ENCODE measurements at regions not wholly inside any gene's neighbourhood (a gene's known extent, or its start where the extent isn't known, plus 50 kb on each side); places are given as distances from the start of the nearest gene placed in this dataset.
A peak's percentile ranks its signal among the peaks of the same experiment; 100 is the strongest.

- no peak for DNase-seq
These were observed 633.0 kb upstream of the FAM241A start for GRCh38 chr4:111512081-111512783.

DNA sequence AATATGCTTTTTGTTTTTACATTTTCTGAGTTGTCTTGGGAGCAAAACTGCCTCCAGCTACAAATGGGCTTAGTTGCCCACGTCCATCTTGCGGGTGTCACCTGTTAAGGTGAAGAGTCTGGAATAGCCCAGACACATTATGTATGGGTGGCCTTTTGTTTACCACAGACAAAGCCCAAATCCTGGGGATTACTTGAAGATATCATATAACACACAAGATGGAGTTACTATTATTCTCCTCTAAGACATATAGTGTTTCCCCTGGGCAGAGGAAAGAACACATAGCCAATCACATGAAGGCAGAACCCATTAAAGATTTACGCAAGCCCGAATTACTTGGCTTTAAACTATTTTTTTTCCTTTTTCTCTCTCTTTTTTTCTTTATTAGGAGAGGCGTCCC lies 625.6 kb upstream of the FAM241A start:
- DNase-seq = no peak

GRCh38 chr4:111530446-111530845 lies 614.8 kb upstream of the FAM241A start:
- DNase-seq = no peak

DNA sequence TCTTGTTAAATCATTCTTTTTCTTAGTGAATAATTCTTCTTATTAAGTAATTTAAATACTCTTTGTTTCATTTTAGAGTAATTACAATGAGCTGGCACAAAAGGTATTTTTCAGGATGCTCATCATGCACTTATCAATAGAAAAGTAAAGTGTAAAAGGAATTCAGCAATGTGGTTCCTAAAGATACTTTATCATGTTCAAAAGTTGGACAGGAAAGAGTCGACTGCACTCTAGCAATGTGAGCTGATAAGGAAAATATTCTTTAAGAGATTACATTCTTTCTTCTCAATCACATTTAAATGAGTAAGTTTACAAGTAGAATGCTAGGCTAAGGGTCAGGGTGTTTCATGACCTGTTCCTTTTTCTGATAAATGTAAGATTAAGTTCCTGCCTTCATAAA lies 609.5 kb upstream of the FAM241A start:
- DNase-seq = no peak

DNA sequence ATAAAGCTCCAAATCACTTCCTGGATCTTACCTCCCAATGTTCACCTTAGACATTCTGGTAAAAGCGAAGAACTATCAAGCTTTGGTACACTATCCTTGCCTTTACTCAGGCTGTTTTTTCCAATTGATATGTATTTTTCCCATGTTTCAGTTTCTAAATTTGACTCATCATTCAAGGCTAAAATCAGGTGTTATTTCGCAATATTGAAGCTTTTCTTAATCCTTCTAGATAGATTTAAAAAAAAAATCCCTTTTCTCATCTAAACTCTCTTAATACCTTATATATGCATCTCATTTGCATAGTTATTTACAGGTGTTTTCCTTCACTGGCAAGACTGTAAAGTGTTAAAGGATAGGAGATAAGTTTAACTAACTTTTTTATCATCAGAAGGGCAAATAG lies 608.1 kb upstream of the FAM241A start:
- DNase-seq = no peak

DNA sequence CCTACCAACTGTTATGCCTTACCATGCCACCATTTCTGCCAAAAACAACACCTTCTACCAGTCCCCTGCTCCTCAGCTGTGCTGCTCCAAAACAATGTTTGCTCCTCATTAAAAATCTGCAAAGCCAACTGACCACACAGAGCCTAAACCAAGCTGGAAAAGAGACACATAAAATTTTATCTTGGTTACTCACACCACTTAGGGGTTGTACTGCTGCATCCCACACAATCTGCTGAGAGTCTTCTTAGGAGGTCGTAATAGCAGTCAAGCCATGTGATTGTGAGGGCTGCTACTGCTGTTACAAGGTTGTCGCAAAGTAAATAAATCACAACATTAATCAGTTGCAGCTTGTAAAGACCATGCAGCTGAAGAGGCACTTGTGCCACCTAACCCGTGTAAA lies 607.4 kb upstream of the FAM241A start:
- DNase-seq = no peak

- no peak for DNase-seq
These were observed 604.6 kb upstream of the FAM241A start for GRCh38 chr4:111540671-111541070.

DNA sequence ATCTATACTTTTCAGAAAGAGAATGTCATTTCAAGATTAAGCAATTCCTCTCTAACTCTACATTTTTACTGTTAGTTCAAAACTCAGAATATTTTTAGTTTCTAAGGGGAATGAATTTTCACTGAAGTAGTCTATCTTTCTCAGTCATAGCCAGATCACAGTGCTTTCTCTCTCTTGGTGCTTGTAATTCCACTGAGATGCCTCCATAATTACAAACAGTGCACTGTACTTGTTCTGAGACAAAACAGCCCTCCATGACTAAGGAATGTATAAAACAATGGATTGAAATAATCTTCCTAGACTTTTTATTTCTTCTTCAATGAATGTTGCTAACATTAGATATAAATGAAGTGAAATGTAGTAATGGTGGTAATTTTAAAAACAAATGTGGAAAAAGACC lies 603.2 kb upstream of the FAM241A start:
- no peak for DNase-seq

DNA sequence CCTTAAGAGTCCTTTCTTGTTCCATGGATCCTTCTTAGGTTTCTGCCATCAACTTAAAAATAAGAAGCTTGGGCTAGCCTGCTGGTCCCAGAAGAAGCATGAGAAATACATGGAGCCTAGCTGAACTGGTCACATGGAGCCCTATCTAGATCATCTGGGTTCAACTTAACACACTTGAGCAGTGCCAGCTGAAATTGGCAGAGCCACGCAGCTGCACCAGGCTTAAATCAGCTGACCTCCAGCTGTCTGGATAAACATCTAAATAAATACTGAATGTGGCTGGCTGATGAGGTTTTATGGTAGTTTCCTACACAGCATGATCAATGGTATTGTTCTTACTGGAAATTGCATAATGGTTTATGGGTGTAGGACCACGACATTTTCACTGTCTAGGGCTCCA lies 598.4 kb upstream of the FAM241A start:
- peak in 1 of 2 experiments; percentile 14 for DNase-seq

GRCh38 chr4:111556141-111556781 lies 589.0 kb upstream of the FAM241A start:
- DNase-seq = no peak

GRCh38 chr4:111556851-111557250 lies 588.4 kb upstream of the FAM241A start:
- no peak for DNase-seq

DNA sequence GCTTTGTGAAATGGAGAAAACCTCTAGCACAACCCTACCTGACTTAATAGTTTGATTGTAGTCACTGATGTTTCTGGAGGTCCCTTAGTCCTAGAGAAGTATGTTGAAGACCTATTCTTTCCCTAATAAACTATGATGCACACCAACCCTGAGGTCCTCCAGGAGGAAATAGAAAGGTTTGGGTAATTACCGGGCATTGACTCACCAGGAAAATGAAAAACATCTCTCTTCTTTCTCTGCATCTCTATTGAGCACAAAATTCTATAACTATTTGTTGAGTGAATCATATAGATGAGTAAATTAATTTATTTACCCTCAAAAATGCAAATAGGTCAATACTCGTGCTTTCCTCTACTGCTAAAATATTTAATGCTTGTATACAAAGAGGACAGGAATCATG lies 582.4 kb upstream of the FAM241A start:
- DNase-seq = no peak

GRCh38 chr4:111572470-111572869 lies 572.8 kb upstream of the FAM241A start:
- no peak for DNase-seq

- no peak for DNase-seq
These were observed 571.9 kb upstream of the FAM241A start for GRCh38 chr4:111573386-111573785.

DNA sequence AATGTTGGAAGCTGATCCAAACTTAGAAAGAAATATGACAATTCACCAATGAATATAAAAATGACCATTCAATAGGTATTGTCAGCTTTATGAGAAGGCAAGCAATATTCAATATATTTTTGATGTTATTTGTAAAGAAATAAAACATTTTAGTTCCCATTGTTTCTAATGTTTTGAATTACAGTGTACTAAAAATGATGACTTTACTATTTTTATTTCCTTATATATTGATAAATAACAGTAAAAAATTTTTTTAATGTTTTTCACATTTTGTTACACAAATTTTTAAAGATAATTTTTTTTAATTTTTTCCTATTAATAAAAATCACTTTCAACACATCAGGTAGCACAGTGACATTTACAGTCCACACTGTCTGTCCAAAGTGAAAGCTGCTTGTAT lies 565.5 kb upstream of the FAM241A start:
- no peak for DNase-seq

- DNase-seq = no peak
These were observed 549.8 kb upstream of the FAM241A start for GRCh38 chr4:111595456-111595855.

DNA sequence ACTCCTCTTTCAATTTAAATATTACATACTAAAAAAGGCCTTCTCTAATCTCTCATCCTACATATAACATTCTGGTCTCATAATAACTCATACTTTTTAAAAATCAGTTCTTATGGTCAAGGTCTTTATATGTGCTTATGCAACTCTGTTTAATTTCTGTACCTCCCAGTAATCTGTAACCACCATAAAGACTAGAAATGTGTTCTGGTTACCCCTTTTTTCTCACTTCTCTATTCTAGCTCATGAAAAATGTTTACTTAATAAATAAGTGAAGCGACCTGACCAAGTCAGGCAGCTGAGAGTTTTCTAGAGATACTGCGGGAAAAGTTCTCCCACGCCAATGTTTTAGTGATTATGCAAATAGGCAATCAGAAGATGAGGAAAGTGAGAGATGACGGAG lies 548.8 kb upstream of the FAM241A start:
- no peak for DNase-seq

GRCh38 chr4:111601671-111602070 lies 543.6 kb upstream of the FAM241A start:
- DNase-seq = no peak

DNA sequence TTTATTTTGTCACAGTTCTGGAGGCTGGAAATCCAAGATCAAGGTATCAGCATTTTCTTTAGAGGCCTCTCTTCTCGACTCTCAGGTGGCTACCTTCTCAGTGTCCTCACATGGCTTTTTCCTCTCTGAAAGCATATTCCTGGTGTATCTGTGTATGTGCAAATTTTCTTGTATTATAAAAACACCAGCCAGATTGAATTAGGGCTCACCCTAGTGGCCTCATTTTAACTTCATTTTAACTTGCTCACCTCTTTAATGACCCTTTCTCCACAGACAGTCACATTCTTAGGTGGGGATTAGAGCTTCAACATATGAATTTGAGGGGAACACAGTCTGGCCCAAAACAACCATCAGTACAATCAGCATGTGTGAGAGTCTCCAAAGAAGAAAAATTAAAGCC lies 542.4 kb upstream of the FAM241A start:
- DNase-seq = no peak

GRCh38 chr4:111605111-111605510 lies 540.1 kb upstream of the FAM241A start:
- no peak for DNase-seq

- no peak for DNase-seq
These were observed 534.6 kb upstream of the FAM241A start for GRCh38 chr4:111610681-111611080.

DNA sequence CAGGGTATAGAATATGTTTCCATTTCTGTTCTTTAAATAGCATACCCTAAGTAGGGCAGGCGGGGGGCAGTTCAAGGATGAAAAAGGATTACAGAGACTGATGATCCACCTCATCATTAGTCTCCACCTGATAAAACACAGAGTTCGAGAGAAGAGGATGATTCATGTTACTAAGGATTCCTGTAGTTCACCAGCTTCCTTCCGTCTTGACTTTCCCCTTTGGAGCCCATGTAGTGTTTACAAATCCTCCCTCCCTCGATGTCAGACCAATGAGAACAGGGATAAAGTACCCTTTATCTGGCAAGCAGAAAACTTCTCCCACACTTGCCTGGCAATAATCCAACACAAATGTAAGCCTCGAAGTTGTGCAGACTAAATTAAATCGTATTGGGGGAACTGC lies 526.3 kb upstream of the FAM241A start:
- no peak for DNase-seq

- no peak for DNase-seq
These were observed 516.8 kb upstream of the FAM241A start for GRCh38 chr4:111628437-111628836.

- no peak for DNase-seq
These were observed 514.5 kb upstream of the FAM241A start for GRCh38 chr4:111630705-111631104.
